ENCODE measurements at regions not wholly inside any gene's neighbourhood (a gene's known extent, or its start where the extent isn't known, plus 50 kb on each side); places are given as distances from the start of the nearest gene placed in this dataset.
A peak's percentile ranks its signal among the peaks of the same experiment; 100 is the strongest.

DNA sequence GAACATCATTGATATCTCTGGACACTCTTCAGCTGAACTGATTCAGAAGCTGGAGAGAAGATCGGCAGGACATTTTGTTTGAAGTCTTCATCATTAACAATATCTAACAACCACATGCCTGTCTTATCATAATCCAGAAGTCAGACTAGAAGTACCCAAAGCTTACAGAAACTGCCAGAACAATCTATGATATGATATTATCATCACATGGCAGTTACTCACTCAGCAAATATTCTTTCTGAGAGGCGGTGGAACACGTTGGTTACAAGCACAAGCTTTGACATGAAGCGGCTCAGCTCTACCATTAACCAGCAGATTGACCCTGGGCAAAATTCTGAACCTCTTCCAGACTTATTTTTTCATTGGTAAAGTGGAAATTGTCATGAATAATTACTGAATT is 69.4 kb upstream of the KIT start (continued):
- TF ChIP-seq, protein P1, sequence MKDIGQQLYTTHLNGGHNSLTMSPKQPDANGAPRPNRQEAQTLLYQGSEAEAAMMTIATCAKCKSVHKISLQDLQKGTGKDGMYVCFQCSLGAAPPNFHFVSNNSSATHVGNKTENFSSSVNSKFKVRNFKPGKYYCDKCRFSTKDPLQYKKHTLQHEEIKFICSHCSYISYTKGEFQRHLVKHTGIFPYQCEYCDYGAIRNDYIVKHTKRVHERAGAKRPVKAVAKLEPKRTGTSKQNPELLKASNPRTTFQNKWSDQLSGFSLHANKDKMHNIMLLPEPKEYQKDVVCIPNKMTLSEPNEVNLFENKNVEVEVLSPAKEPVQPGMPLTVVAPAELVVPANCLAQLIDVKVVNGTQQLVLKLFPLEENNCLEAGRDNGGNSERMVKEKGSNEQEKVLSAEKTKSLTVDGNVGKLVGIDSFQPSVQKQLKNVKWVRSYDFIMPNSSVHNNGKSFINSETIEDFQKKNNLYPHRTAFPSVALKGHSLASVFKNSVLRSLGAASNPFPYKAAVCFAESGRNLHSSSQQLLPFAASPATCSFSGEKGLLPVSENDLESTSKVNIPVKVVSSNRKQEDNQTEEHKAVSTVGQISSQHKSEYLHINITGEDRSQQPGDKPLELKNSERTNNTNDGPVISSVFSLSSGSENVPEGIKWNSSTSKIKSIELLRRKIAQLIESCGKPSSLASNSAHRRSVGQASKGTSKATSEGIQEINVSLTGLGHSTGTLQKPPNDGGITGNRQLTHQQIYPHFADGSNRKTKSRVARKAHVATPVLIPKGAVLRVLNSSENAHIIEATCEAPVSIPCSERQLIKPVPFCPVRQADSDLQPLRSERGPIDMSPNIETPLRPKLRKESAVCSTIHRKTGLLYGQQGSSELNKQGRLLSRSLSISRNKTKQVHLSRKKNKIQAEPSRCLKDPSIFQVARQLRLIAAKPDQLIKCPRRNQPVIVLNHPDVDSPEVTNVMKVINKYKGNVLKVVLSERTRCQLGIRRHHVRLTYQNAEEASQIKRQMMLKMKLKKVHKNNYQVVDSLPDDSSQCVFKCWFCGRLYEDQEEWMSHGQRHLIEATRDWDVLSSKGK (CRISPR knock-in tag; IDR thresholded peaks at IDR 0.05) = no peak
- no peak for TF ChIP-seq POLR2AphosphoS2 (IDR thresholded peaks at IDR 0.05; ENCODE audit: low read length)
- TF ChIP-seq IFI16 (CRISPR knock-in tag; IDR thresholded peaks at IDR 0.05) = no peak
- TF ChIP-seq FOXJ2 (tag; IDR thresholded peaks at IDR 0.05) = 0 out of 2 replicates have a peak, but pooled peaks have one; percentile 46
- peak; percentile 85 for TF ChIP-seq DPF2 (IDR thresholded peaks at IDR 0.05)
- no peak for TF ChIP-seq GTF2E2 (tag; IDR thresholded peaks at IDR 0.05)
- TF ChIP-seq, protein P2, sequence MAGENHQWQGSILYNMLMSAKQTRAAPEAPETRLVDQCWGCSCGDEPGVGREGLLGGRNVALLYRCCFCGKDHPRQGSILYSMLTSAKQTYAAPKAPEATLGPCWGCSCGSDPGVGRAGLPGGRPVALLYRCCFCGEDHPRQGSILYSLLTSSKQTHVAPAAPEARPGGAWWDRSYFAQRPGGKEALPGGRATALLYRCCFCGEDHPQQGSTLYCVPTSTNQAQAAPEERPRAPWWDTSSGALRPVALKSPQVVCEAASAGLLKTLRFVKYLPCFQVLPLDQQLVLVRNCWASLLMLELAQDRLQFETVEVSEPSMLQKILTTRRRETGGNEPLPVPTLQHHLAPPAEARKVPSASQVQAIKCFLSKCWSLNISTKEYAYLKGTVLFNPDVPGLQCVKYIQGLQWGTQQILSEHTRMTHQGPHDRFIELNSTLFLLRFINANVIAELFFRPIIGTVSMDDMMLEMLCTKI (IDR thresholded peaks at IDR 0.05; ENCODE audit: partially characterized antibody) = no peak
- no peak for TF ChIP-seq PHB2 (IDR thresholded peaks at IDR 0.05; ENCODE audit: low read depth)
- no peak for TF ChIP-seq CUX1 (CRISPR knock-in tag; IDR thresholded peaks at IDR 0.05)
- TF ChIP-seq ZNF217 (CRISPR knock-in tag; IDR thresholded peaks at IDR 0.05) = no peak
- TF ChIP-seq, protein P3, sequence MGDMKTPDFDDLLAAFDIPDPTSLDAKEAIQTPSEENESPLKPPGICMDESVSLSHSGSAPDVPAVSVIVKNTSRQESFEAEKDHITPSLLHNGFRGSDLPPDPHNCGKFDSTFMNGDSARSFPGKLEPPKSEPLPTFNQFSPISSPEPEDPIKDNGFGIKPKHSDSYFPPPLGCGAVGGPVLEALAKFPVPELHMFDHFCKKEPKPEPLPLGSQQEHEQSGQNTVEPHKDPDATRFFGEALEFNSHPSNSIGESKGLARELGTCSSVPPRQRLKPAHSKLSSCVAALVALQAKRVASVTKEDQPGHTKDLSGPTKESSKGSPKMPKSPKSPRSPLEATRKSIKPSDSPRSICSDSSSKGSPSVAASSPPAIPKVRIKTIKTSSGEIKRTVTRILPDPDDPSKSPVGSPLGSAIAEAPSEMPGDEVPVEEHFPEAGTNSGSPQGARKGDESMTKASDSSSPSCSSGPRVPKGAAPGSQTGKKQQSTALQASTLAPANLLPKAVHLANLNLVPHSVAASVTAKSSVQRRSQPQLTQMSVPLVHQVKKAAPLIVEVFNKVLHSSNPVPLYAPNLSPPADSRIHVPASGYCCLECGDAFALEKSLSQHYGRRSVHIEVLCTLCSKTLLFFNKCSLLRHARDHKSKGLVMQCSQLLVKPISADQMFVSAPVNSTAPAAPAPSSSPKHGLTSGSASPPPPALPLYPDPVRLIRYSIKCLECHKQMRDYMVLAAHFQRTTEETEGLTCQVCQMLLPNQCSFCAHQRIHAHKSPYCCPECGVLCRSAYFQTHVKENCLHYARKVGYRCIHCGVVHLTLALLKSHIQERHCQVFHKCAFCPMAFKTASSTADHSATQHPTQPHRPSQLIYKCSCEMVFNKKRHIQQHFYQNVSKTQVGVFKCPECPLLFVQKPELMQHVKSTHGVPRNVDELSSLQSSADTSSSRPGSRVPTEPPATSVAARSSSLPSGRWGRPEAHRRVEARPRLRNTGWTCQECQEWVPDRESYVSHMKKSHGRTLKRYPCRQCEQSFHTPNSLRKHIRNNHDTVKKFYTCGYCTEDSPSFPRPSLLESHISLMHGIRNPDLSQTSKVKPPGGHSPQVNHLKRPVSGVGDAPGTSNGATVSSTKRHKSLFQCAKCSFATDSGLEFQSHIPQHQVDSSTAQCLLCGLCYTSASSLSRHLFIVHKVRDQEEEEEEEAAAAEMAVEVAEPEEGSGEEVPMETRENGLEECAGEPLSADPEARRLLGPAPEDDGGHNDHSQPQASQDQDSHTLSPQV (IDR thresholded peaks at IDR 0.05) = peak; percentile 82
- no peak for TF ChIP-seq SMAD2 (IDR thresholded peaks at IDR 0.05; ENCODE audit: low read depth, low read length)
- 0 out of 2 replicates have a peak, but pooled peaks have one; percentile 63 for TF ChIP-seq MYC (IDR thresholded peaks at IDR 0.05; ENCODE audit: low read depth, low read length)
- no peak for TF ChIP-seq MYC (CRISPR knock-in tag; IDR thresholded peaks at IDR 0.05; ENCODE audit: borderline replicate concordance, low read depth)
